HG02759 (cell line): ENCODE measurements at regions not wholly inside any gene's neighbourhood (a gene's known extent, or its start where the extent isn't known, plus 50 kb on each side); places are given as distances from the start of the nearest gene placed in this dataset.
"Not testable (repeated sequence)": the region's sequence is repeated elsewhere in the genome, so short reads cannot be mapped to it uniquely, and the experiment has no call there.

Source experiments
- ATAC-seq: cut with Tn5 transposase; IDR thresholded peaks from one replicate; pipeline ENCODE4 v1.9.1; 2021; ENCODE audit warnings: mild to moderate bottlenecking, moderate library complexity; ENCODE audit not compliant: unreplicated experiment

DNA sequence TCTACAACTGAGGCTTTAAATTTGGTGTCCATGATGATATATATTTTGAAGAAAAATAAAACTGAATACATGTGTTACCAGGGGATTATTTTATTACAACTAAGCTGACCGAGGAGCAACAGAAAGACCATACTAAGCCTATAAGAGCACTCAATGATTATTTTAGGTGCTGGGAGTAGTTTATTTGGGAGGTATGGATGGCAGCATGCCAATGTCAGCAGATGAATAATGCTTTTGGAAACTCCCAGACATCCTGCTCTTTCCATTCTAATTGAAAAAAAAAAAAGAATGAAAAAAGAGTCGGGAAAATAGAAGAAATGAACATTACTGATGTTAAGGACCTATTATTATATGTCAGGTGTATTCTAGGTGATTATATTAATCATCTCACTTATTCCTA is 441.2 kb downstream of the BTG1 start:
- no peak for ATAC-seq

DNA sequence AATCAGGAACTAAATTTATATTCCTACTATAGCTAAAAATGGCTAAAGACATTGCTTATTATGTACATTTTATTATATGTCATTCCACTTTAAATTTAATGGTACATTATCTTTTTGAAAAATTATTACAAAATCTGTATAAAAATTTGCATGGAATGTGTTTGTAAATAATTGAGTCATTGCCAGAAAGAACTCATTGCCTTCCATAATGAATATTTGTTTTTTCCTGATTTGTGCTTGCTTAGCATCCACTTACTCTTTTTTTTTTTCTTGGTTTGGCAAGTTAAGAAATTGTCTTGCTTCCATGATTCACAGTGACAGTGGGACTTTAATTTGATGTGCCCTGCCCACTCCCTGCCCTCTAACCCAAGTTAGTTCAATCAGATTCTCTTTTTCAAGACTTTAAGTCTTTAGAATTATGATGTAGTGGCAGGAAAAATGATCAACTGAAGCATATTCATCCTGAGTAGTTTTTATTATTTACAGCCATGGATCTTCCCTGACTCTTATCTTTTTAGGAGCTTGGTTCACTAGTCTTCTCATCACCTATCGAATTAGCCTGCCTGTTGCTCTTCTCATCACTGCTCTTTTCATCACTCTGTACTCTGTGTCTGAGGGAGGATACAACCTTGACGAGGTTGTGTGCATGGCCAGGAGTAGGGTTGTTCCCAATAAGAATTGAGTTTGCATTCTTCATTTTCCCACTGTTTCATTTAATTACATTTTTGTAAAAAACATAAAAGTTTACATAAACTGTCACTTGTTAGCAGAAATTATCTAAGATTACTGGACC is 442.0 kb downstream of the BTG1 start:
- no peak for ATAC-seq

DNA sequence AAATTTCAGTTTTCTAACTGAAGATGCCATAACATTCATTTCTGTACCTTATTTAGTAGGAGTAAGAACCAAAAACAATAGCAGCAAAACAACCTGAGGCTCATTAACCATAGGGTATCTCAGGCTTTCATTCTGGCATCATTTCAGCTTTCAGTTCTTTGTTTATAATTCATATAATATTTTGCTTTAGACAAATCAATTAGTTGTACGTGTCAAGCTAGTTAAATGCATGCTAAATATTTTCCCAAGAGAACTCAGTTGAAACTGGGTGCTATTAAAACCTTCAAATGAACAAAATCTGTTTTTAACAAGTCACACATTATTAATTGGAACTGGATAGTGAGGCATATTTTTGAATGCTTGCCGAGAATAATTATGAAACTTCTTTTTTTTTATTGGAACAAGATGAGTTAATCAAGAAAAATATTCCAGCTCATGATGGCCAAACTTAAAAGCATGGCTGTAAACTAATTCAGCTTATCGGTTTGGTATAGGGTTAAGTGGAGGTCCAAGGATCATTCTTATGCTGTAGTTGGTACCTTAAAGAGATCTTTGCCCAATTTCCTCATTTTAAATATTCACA is 442.7 kb downstream of the BTG1 start:
- no peak for ATAC-seq

DNA sequence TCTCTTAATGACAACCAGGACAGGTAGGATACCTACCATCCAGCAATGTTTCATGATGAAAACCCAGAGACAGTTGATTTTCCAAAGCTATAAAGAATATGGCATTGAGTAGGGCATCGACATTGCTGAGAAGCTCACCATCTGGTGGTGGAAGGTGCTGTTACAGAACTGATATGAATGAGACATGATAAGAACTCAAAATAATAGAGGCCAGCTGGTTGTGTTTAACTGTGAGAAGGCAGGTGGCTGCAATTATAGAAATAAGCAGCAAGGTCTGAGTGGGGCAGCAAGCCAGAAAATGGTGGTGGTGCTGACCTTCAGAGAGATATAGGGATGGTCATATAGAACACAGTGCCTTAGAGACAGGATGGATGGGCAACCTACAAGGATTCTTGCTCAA is 449.7 kb downstream of the BTG1 start:
- ATAC-seq, result no peak

DNA sequence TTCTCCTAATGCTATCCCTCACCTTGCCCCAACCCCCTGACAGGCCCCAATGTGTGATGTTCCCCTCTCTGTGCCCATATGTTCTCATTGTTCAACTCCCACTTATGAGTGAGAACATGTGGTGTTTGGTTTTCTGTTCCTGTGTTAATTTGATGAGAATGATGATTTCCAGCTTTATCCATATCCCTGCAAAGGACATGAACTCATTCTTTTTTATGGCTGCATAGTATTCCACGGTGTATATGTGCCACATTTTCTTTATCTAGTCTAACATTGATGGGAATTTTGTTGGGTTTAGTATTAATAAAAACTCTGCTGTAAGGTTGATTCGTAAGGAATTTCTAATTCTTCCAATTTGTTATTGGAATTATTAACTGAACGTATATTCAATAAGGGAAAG is 450.2 kb downstream of the BTG1 start:
- ATAC-seq, result not testable (repeated sequence)

DNA sequence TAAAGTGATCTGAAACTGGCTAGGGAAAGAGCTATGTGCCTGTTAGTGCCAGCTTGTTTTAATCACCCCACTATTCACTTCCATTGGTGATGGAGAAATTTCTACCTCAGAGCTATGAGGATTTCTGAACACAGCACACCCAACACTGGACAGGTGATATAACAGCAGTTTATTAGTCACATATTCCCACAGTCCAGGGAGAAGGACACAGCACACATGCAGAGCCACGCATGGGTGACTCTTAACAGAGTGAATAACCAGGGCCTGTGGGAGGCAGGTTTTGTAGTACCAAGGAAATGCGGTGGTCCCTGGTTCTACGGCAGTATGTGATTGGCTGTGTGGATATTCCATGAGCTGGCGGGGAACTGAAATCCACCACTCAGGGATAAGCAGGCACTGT is 455.1 kb downstream of the BTG1 start:
- ATAC-seq, result no peak

DNA sequence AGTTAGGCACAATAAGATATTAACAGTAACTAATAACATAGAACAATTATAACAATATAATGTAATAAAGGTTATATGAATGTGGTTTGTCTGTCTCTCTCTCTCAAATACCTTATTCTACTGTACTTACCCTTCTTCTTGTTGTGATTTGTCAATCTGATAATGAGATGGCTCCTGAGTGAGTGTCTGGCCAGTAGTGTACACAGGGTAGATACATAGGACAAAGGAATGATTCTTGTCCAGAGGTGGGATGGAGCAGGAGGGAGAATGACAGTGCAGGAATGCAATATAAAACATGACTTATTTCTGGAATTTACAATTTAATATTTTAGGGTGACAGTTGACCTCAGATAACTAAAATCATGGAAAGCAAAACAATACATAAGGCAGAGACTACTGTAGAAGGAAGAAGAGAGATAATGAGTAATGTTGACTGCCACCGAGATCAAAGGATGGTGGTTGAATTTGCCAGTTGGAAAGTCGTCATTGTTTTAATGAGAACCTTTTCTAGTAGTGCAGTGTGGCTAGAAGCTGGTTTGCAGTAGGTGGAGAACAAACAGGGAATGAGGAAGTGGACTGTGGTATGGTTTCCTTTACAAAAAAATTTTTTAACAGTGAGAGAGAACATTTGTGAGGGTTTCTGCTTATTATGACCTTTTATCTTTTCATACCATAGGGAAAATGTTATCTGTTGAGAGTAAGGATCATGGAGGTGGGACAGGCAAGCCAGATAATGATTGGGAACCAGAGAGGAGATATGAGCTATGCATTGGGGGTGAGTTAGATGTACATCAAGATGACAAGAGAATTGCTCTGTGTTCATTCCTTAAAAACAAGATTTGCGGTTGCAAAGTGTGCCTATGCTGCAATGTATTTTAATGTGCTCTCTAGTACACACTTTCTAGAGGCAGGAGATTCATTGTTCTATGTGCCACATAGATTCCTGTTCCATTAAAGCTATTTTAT is 458.3 kb downstream of the BTG1 start:
- ATAC-seq, result no peak

DNA sequence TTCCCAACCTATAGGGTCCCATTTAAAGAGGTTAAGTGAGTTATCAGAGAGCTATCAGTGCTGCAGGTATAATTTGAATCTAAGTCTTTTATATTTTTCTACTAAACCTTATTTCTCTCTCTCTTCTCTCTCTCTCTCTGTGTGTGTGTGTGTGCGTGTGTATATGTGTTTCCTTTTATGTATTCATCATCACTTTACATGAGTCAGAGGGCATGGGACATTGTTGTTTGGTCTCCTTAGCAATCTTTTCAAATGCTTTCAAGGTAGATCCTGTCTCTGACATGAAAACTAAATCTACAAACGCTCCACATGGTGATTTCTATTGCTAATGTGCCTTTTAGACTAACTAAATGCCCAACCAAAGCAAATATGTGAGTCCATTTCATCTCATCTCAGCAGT is 459.7 kb downstream of the BTG1 start:
- no peak for ATAC-seq

DNA sequence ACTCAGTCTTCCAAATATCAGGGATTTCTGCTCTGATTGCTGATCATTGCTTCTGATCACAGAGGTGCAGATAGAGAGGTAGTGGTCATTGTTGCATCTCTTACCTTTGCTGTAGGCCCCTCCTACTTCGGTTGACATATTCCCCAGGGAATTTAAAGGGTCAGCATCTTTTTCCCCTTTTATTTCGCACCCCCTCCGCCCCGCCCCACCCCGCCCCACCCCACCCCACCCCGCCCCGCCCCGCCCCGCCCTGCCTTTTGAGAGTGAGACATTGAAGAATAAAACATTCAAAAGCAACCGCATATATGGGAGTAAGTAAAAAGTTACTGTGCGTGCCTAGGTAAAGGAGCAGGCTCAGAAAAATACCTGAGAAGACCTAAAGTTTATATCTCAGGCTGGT is 463.9 kb downstream of the BTG1 start:
- no peak for ATAC-seq

DNA sequence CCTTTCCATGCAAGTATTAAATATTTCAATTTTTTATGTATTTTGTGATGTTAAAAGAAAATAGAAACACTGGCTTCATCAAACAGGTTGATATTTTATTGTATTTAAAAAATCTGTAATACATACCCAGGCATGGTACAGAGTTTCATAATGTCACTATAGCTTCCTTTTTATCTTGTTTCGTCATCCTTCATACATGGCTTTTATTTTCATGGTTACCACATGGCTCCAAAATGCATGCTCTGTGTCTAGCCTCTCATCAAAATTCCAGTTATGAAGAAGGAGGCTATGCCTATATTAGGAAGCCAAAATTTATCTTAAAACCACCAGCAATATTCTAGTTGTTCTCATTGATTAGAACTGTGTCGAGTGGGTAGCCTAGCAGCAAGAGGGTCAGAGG is 464.8 kb downstream of the BTG1 start:
- no peak for ATAC-seq

DNA sequence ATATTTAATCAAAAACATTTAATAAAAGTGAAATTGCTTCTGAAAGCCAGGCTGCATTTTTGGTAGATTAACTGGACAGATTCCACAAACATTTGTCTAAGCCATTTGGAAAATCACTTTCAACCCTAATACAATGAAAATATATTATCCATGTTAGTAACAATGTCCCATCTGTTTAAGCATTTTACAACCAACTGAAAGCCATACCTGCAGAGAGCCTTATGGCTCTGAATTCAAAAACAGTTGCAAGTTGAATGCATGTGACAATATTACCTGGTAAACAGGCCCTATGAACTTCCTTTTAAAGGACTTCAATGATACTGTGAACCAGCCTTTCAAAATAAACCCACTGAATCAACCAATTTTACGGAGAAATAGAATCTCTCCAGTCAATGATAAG is 468.1 kb downstream of the BTG1 start:
- no peak for ATAC-seq

DNA sequence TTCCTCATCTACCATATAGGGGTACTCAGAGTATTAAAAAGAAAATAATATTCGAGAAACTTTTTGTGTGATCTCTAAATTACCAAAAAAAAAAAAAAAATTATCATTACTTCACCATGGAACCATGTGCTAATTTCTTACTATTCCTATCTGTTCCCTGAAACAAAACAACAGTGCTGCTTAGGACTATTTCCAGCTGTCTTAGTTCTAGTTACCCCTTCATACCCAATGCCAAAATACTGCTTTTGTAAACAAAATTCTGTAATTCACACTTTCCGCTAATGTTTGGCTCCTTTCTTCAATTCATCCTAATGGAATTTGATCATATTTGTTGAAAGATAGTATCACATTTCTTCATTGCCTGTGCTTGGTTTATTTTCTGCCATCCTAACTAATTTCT is 470.2 kb downstream of the BTG1 start:
- no peak for ATAC-seq

DNA sequence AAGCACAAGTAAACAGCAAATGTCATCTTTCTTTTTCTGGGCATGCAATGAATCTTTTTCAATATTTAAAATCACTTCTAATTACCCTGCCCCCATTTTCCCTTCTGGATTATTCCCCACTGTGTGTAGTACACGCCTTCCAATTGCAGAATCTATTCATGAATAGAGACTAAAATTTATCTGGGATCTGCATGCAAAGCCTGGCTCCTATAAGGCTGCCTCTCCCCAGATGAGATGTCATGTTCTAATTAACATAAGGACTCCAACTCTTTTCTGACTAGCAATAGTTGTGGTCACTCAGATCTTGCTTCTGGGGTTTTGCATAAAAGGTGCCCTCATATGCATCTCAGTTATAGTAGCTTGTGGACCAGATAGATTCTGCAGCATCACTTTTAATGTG is 473.5 kb downstream of the BTG1 start:
- no peak for ATAC-seq

DNA sequence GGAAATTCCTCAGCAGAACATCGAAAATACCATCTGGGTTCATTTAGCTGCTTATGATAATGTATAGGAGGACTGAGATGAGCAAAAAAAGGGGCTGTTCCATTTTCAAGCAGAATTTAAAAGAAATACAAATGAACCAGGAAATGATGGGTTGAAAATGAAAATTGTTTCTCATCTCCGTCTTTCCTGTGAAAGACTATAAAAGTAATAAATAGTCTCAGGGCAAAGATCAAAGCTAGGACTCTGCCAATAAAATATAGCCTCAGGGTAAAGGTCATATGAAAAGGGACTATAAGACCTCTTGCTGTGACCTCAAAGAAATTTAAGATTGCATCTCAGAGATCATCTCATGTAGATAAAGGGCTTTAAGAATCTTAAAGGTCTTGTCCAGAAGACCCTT is 478.0 kb downstream of the BTG1 start:
- no peak for ATAC-seq

DNA sequence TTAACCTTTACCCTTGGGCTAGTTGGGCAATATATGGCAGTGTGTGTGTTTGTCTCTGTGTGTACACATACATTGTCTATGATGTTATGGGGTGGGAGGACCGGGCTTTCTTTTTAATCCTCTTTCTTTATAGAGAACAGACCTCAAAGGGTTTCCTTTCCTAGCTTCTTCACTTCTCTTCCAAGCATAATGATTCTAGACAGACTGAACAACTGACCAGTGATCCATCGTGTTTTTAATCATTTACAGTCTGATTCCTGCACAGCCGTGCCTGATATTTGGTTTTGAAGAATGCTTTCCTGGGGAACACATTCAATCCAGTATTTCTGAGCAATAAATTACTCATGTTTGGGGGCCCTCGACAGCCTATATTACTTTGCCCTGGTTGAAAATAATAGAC is 481.1 kb upstream of the DCN start:
- no peak for ATAC-seq

DNA sequence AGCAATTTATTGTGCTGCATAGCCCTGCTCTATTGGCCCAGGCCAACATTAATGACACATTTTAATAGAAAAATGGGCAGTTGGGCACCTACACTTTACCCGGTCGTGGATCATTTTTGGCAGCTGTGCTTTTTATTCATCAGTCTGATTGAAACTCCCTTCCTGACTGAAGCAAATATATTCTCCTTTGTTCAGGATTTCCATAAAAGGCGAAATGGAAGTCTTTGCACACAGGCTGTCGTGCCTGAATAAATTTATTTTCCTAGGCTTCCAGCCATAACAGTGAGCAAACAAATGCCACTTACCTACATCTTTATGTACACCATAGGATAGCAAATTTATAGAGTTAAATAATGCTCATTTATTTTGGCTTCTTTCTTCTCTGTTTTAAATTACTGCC is 480.7 kb upstream of the DCN start:
- no peak for ATAC-seq

DNA sequence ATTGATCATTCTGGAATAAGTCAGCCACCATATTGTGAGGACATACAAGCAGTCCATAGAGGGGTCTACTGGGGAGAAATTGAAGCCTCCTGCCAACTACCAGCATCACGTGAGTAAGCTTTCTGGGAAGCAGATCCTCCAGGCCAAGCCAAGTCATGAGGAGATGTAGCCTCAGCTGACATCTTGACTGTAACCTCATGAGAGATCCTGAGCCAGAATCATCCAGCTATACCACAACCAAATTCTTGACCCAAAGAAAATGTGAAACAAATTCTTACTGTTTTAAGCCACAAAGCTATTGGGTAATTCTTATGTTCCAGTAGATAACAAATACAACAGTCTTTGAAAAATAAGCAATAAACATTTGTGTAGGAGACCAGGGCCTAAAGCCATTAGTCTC is 479.4 kb upstream of the DCN start:
- no peak for ATAC-seq

DNA sequence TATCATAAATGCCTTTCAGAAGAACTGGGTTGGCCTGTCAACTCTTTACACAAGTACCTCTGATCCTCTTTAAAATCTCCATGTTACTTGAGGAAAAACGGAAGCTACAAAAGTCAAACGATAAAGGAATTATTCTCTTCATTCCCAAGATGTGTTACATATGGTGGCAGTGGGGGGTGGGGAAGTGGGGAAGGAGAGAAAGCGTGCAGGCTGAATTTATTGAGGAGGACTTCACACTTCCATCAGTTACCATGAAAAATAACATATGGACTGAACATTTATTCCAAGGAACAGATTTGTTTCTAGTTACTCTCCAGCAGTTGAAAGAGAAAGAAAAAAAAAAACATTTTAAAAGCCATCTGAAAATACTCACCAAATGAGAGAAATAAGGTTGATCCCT is 474.4 kb upstream of the DCN start:
- no peak for ATAC-seq

DNA sequence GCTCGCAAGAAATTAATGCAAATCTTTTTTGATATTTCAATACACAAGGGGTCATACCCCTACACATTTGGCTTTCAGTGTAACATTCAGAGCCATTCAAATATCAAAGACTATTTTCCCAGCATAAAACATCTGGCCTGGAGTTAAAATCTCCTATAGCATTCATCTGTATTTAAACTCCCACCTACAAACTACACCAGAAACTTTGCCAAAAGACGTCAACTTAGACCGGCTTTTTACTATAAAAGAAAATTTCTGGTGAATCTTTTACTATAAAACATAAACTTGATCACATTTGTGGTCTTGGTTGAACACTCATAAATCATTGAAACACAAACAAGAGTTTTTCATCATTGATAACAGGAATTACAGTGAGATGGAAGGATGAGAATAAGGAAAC is 473.3 kb upstream of the DCN start:
- no peak for ATAC-seq

DNA sequence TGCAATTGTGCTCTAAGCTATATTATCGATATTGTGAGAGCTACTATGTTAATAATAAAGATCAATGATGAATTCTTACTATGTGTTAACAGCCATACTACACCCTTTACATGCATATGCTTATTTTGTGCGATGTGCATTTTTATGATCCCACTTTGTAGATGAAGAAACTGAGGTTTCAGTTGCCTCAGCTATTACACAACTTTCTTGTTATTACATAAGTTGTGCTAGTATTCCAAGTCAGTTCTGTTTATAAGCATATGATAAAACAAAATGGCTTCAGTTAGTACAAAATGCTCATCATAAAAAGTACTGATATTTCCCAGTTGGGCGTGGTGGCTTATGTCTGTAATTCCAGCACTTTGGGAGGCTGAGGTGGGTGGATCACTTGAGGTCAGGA is 471.5 kb upstream of the DCN start:
- ATAC-seq, result no peak

DNA sequence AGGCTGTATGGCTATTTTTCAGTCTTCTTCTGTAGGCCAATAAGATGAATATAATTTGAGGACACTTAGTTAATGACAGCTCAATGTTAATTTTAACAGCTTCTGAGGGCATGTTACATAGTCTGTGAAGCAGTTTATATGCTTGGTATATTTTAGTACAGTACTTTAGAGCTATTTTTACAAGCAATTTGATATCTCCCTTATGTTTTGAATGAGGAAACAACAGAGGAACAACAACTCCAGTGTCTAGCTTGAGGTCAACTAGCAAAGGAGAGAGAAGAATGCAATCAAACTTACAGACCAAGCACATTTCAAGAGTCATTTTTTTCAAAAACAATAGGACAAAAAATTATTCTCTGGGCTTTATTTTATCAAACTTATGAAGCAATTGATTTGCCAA is 469.1 kb upstream of the DCN start:
- no peak for ATAC-seq

DNA sequence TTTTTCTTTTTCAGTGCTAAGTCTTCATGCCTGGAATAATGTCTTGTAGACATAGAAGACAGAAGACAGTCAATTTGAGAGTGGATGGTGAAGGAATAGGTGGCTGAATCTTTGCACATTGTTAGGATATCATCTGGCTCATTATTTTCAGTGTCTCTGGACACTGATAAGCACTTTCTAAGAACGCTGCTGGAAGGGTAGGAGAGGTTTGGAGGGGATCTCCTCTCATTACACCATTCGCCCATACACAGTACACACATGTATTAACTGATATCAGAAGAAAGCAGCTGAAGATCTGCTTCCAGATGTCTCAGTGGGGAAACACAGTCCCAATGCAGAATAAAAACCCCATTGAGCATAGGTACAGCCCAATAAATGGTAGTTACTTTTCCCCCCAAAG is 461.1 kb upstream of the DCN start:
- ATAC-seq, result no peak
